HEK293 (cell line): ENCODE measurements at regions not wholly inside any gene's neighbourhood (a gene's known extent, or its start where the extent isn't known, plus 50 kb on each side); places are given as distances from the start of the nearest gene placed in this dataset.

ENCODE experiments used
- CTCF ChIA-PET: fragments of 350-600 bp; formaldehyde crosslinking; extraction: SDS; loops from one replicate; lab custom pipeline; 2021; ENCODE audit warnings: antibody characterized with exemption; lab: Yijun Ruan, JAX
- POLR2A ChIA-PET: fragments of 300-600 bp; formaldehyde crosslinking; extraction: SDS; loops from one replicate; lab custom pipeline; 2020; ENCODE audit warnings: antibody characterized with exemption, inconsistent platforms; lab: Yijun Ruan, JAX
- H3K27ac ChIP-seq: fragments of 200-500 bp; sonication (Bioruptor generic); 2 replicates; pipeline ENCODE4 v1.5.1; 2014; ENCODE audit warnings: low read depth, low read length, control low read depth, inconsistent platforms; ENCODE audit errors: extremely low read depth
- H3K36me3 ChIP-seq, 2 experiments: fragments of 200-500 bp in 1 of 2; sonication (Bioruptor generic) in 1 of 2; 1 replicate in 1 of 2; 2 replicates in 1 of 2; pipeline ENCODE4 v1.5.1; 2014 to 2017; ENCODE audit warnings: inconsistent platforms in 2 of 2, low read length in 2 of 2; ENCODE audit not compliant: control insufficient read depth in 2 of 2, insufficient read depth in 1 of 2
- H3K4me1 ChIP-seq: fragments of 200-500 bp; sonication (Bioruptor generic); 2 replicates; pipeline ENCODE4 v1.5.1; 2014; ENCODE audit warnings: mild to moderate bottlenecking, low read length, inconsistent platforms; ENCODE audit not compliant: control insufficient read depth, insufficient read depth
- H3K4me3 ChIP-seq: 2 replicates; pipeline ENCODE4 v1.5.1; 2011; ENCODE audit warnings: low read depth, mild to moderate bottlenecking, control low read depth, low read length, moderate library complexity
- H3K9me3 ChIP-seq: fragments of 200-500 bp; sonication (Bioruptor generic); 2 replicates; pipeline ENCODE4 v1.5.1; 2014; ENCODE audit warnings: low read depth, low read length, inconsistent platforms; ENCODE audit not compliant: control insufficient read depth, insufficient read depth
- KLF17 ChIP-seq: fragments of 450-650 bp; formaldehyde crosslinking; IDR thresholded peaks from 2 replicates; pipeline ENCODE4 v1.5.1; 2016; ENCODE audit warnings: missing biosample characterization, missing genetic modification characterization
- MZF1 ChIP-seq: fragments of 450-650 bp; formaldehyde crosslinking; IDR thresholded peaks from 2 replicates; pipeline ENCODE4 v1.5.1; 2017; ENCODE audit warnings: missing biosample characterization, missing genetic modification characterization, borderline replicate concordance
- PRDM4 ChIP-seq: fragments of 450-650 bp; formaldehyde crosslinking; IDR thresholded peaks from 2 replicates; pipeline ENCODE4 v1.5.1; 2017; ENCODE audit warnings: missing biosample characterization, missing genetic modification characterization
- REPIN1 ChIP-seq: fragments of 450-650 bp; formaldehyde crosslinking; IDR thresholded peaks from 2 replicates; pipeline ENCODE4 v1.5.1; 2017; ENCODE audit warnings: missing biosample characterization, missing genetic modification characterization, low read depth
- SCRT1 ChIP-seq: fragments of 450-650 bp; formaldehyde crosslinking; IDR thresholded peaks from 2 replicates; pipeline ENCODE4 v1.5.1; 2016; ENCODE audit warnings: missing biosample characterization, missing genetic modification characterization, borderline replicate concordance
- ZIC2 ChIP-seq: fragments of 450-650 bp; formaldehyde crosslinking; IDR thresholded peaks from 2 replicates; pipeline ENCODE4 v1.5.1; 2016; ENCODE audit warnings: missing biosample characterization, missing genetic modification characterization
- ZNF112 ChIP-seq: fragments of 450-650 bp; formaldehyde crosslinking; IDR thresholded peaks from 2 replicates; pipeline ENCODE4 v1.5.0; 2017; ENCODE audit warnings: missing biosample characterization, missing genetic modification characterization
- ZNF140 ChIP-seq: fragments of 450-650 bp; formaldehyde crosslinking; IDR thresholded peaks from 2 replicates; pipeline ENCODE4 v1.5.1; 2016; ENCODE audit warnings: missing biosample characterization, missing genetic modification characterization
- ZNF175 ChIP-seq: fragments of 450-650 bp; formaldehyde crosslinking; IDR thresholded peaks from 2 replicates; pipeline ENCODE4 v1.5.1; 2016; ENCODE audit warnings: missing biosample characterization, missing genetic modification characterization
- ZNF221 ChIP-seq: fragments of 450-650 bp; formaldehyde crosslinking; IDR thresholded peaks from 2 replicates; pipeline ENCODE4 v1.5.1; 2017; ENCODE audit warnings: missing biosample characterization, missing genetic modification characterization, borderline replicate concordance
- ZNF26 ChIP-seq: fragments of 450-650 bp; formaldehyde crosslinking; IDR thresholded peaks from 2 replicates; pipeline ENCODE4 v1.5.1; 2016; ENCODE audit warnings: missing biosample characterization, missing genetic modification characterization
- ZNF266 ChIP-seq: fragments of 450-650 bp; formaldehyde crosslinking; IDR thresholded peaks from 2 replicates; pipeline ENCODE4 v1.5.1; 2016; ENCODE audit warnings: missing biosample characterization, missing genetic modification characterization, low read depth
- ZNF48 ChIP-seq: fragments of 450-650 bp; formaldehyde crosslinking; IDR thresholded peaks from 2 replicates; pipeline ENCODE4 v1.5.1; 2016; ENCODE audit warnings: missing biosample characterization, missing genetic modification characterization
- ZNF544 ChIP-seq: fragments of 450-650 bp; formaldehyde crosslinking; IDR thresholded peaks from 2 replicates; pipeline ENCODE4 v1.5.0; 2017; ENCODE audit warnings: missing biosample characterization, missing genetic modification characterization
- ZNF558 ChIP-seq: fragments of 450-650 bp; formaldehyde crosslinking; IDR thresholded peaks from 2 replicates; pipeline ENCODE4 v1.5.1; 2016; ENCODE audit warnings: missing biosample characterization, missing genetic modification characterization
- ZNF623 ChIP-seq: fragments of 450-650 bp; formaldehyde crosslinking; IDR thresholded peaks from 2 replicates; pipeline ENCODE4 v1.5.1; 2016; ENCODE audit warnings: missing biosample characterization, missing genetic modification characterization
- ZNF747 ChIP-seq: fragments of 450-650 bp; formaldehyde crosslinking; IDR thresholded peaks from 2 replicates; pipeline ENCODE4 v1.5.1; 2016; ENCODE audit warnings: missing biosample characterization, missing genetic modification characterization
- ZNF837 ChIP-seq: fragments of 450-650 bp; formaldehyde crosslinking; IDR thresholded peaks from 2 replicates; pipeline ENCODE4 v1.5.1; 2016; ENCODE audit warnings: missing biosample characterization, missing genetic modification characterization
- ZSCAN16 ChIP-seq: fragments of 450-650 bp; formaldehyde crosslinking; IDR thresholded peaks from 2 replicates; pipeline ENCODE4 v1.5.1; 2016; ENCODE audit warnings: missing biosample characterization, missing genetic modification characterization
- ZXDB ChIP-seq: fragments of 450-650 bp; formaldehyde crosslinking; IDR thresholded peaks from 2 replicates; pipeline ENCODE4 v1.5.1; 2016; ENCODE audit warnings: missing biosample characterization, missing genetic modification characterization

GRCh38 chr4:35151816-35152572 is 1092.3 kb downstream of the ARAP2 start (continued):
- TF ChIP-seq SCRT1 (tag by site-specific recombination) (no peak), ZNF544 (tag by site-specific recombination) (no peak), ZNF48 (tag by site-specific recombination) (no peak), ZSCAN16 (tag by site-specific recombination) (no peak), ZNF837 (tag by site-specific recombination) (no peak)

- Histone ChIP-seq H3K4me1 (no peaks in the 10 kb centered on the region), H3K27ac (no peak overlapping the region), H3K36me3 (no peaks in the 10 kb centered on the region), H3K9me3 (no peaks in the 10 kb centered on the region), H3K4me3 (no peak overlapping the region)
- ChIA-PET POLR2A (no interaction called here), CTCF (no interaction called here)
- no peak for TF ChIP-seq KLF17
- no peak for TF ChIP-seq ZXDB (tag by site-specific recombination)
- no peak for TF ChIP-seq REPIN1 (tag by site-specific recombination)
- no peak for TF ChIP-seq PRDM4
- TF ChIP-seq ZNF747 (tag by site-specific recombination) = no peak
- no peak for TF ChIP-seq ZNF266 (tag by site-specific recombination)
- TF ChIP-seq ZNF221 (tag by site-specific recombination) = no peak
- TF ChIP-seq ZNF544 (tag by site-specific recombination) = no peak
- no peak for TF ChIP-seq ZNF558 (tag by site-specific recombination)
- TF ChIP-seq ZNF26 = no peak
- TF ChIP-seq ZIC2 (tag by site-specific recombination) = no peak
- TF ChIP-seq MZF1 (tag by site-specific recombination) = no peak
- TF ChIP-seq ZNF140 (tag by site-specific recombination) = no peak
- no peak for TF ChIP-seq ZNF112 (tag by site-specific recombination)
- no peak for TF ChIP-seq ZNF175 (tag by site-specific recombination)
Measured at GRCh38 chr4:35163168-35163567, 1081.1 kb downstream of the ARAP2 start.

GRCh38 chr4:35164063-35164462 is 1080.3 kb downstream of the ARAP2 start:
- H3K4me3 ChIP-seq = no peak overlapping the region
- CTCF ChIA-PET = interaction anchor here (0.7 kb wide), 1 partner anchor 9 kb away, joined by 3 read pairs; no protein-coding TSS in a partner anchor
- no peaks in the 10 kb centered on the region for H3K9me3 ChIP-seq

More at GRCh38 chr4:35164063-35164462, 1080.3 kb downstream of the ARAP2 start:
- POLR2A ChIA-PET = no interaction called here
- no peak overlapping the region for H3K27ac ChIP-seq
- H3K36me3 ChIP-seq = no peaks in the 10 kb centered on the region
- TF ChIP-seq ZNF623 (tag by site-specific recombination) = no peak
- no peaks in the 10 kb centered on the region for H3K4me1 ChIP-seq
